H1 (cell line): ENCODE measurements at regions not wholly inside any gene's neighbourhood (a gene's known extent, or its start where the extent isn't known, plus 50 kb on each side); places are given as distances from the start of the nearest gene placed in this dataset.

Experiments used
- CTCF ChIA-PET: fragments of 300-600 bp; sonication (Branson Sonifier 250); formaldehyde crosslinking; loops from one replicate; lab custom pipeline; 2021; ENCODE audit not compliant: partially characterized antibody; lab: Charles Lee
- POLR2A ChIA-PET: fragments of 300-600 bp; sonication (Branson Sonifier 250); formaldehyde crosslinking; loops from one replicate; lab custom pipeline; 2021; ENCODE audit warnings: inconsistent platforms; ENCODE audit not compliant: partially characterized antibody; lab: Charles Lee
- DNase-seq, 2 experiments: peaks; one replicate each; pipeline versions ENCODE4 v3.0.0 to v3.0.0-alpha.2; 2010 to 2022; ENCODE audit warnings: low spot score in 2 of 2, low read depth in 1 of 2, mixed read lengths in 1 of 2
- FAIRE-seq: peaks from 2 replicates; lab custom pipeline; 2011; peaks lifted over from hg19 to GRCh38; lab: Jason Lieb, UNC
- H2AFZ ChIP-seq: 2 replicates; pipeline ENCODE4 v1.8.1; 2012; ENCODE audit warnings: low read length, inconsistent platforms
- H2AK5ac ChIP-seq: 2 replicates; pipeline ENCODE4 v1.6.1; 2013; ENCODE audit warnings: low read depth, low read length
- H2BK120ac ChIP-seq: replicated peaks from 2 replicates; pipeline ENCODE3; 2013; ENCODE audit warnings: low read depth, low read length, inconsistent platforms
- H2BK12ac ChIP-seq: 2 replicates; pipeline ENCODE4 v1.6.1; 2013; ENCODE audit warnings: low read depth, low read length
- H2BK15ac ChIP-seq: 2 replicates; pipeline ENCODE4 v1.6.1; 2013; ENCODE audit warnings: low read length
- H2BK20ac ChIP-seq: 2 replicates; pipeline ENCODE4 v1.6.1; 2013; ENCODE audit warnings: low read length
- H2BK5ac ChIP-seq: 2 replicates; pipeline ENCODE4 v1.6.1; 2013; ENCODE audit warnings: low read depth, low read length
- H3K14ac ChIP-seq: 2 replicates; pipeline ENCODE4 v1.6.1; 2013; ENCODE audit warnings: inconsistent platforms; ENCODE audit not compliant: insufficient read length
- H3K18ac ChIP-seq: 2 replicates; pipeline ENCODE4 v1.6.1; 2013; ENCODE audit warnings: low read length; ENCODE audit errors: extremely low read depth
- H3K23ac ChIP-seq: 2 replicates; pipeline ENCODE4 v1.6.1; 2013; ENCODE audit warnings: inconsistent platforms; ENCODE audit not compliant: insufficient read length
- H3K23me2 ChIP-seq: 2 replicates; pipeline ENCODE4 v1.6.1; 2013; ENCODE audit warnings: low read depth, low read length
- H3K27ac ChIP-seq: 2 replicates; pipeline ENCODE4 v1.6.1; 2011; ENCODE audit warnings: low read depth, low read length, inconsistent platforms
- H3K27me3 ChIP-seq, 4 experiments: replicated peaks in 1 of 4; 1 replicate in 1 of 4; 2 replicates in 3 of 4; pipeline versions ENCODE4 v1.6.1 to v1.8.1; 2011 to 2013; ENCODE audit warnings: low read length in 3 of 4, mild to moderate bottlenecking in 3 of 4, inconsistent platforms in 2 of 4, mixed read lengths in 2 of 4, moderate library complexity in 1 of 4; ENCODE audit not compliant: control insufficient read depth in 3 of 4, insufficient read depth in 3 of 4; ENCODE audit errors: extremely low read depth in 1 of 4
- H3K36me3 ChIP-seq, 4 experiments: 2 replicates each; pipeline versions ENCODE4 v1.6.1 to v1.8.1; 2011 to 2013; ENCODE audit warnings: mild to moderate bottlenecking in 4 of 4, low read length in 3 of 4, moderate library complexity in 2 of 4, control low read depth in 1 of 4, inconsistent platforms in 1 of 4; ENCODE audit not compliant: insufficient read depth in 4 of 4, control insufficient read depth in 2 of 4
- H3K4ac ChIP-seq: replicated peaks from 2 replicates; pipeline ENCODE3; 2013; ENCODE audit warnings: low read length, low read depth, mixed read lengths, inconsistent platforms; ENCODE audit not compliant: insufficient read length
- H3K4me1 ChIP-seq, 4 experiments: replicated peaks in 1 of 4; 1 replicate in 1 of 4; 2 replicates in 3 of 4; pipeline versions ENCODE4 v1.6.1 to v1.8.1; 2011 to 2013; ENCODE audit warnings: low read length in 3 of 4, inconsistent platforms in 2 of 4, mixed read lengths in 1 of 4; ENCODE audit not compliant: insufficient read depth in 4 of 4, control insufficient read depth in 3 of 4
- H3K4me2 ChIP-seq, 2 experiments: 2 replicates each; pipeline versions ENCODE4 v1.6.1 to v1.8.1; 2011 to 2013; ENCODE audit warnings: low read depth in 2 of 2, low read length in 2 of 2, control low read depth in 1 of 2, inconsistent platforms in 1 of 2, mild to moderate bottlenecking in 1 of 2; ENCODE audit not compliant: insufficient read depth in 1 of 2
- H3K4me3 ChIP-seq, 4 experiments: fragments of 200-600, 300-600 bp in 1 of 4; sonication (generic), shearing (Covaris generic), sonication (Bioruptor Twin) in 1 of 4; 2 replicates each; pipeline versions ENCODE4 v1.5.1 to v1.8.1; 2011 to 2016; ENCODE audit warnings: low read length in 4 of 4, low read depth in 3 of 4, control low read depth in 2 of 4, inconsistent platforms in 2 of 4, mild to moderate bottlenecking in 2 of 4, mixed read lengths in 1 of 4, moderate library complexity in 1 of 4; ENCODE audit not compliant: insufficient read depth in 2 of 4; ENCODE audit errors: extremely low read depth in 1 of 4
- H3K56ac ChIP-seq: replicated peaks from 2 replicates; pipeline ENCODE3; 2013; ENCODE audit warnings: low read depth, mild to moderate bottlenecking, mixed read lengths, low read length, inconsistent platforms; ENCODE audit not compliant: insufficient read length
- H3K79me1 ChIP-seq: 2 replicates; pipeline ENCODE4 v1.6.1; 2013; ENCODE audit warnings: low read depth, low read length, control low read depth
- H3K79me2 ChIP-seq, 2 experiments: 2 replicates each; pipeline versions ENCODE4 v1.6.1 to v1.8.1; 2012 to 2013; ENCODE audit warnings: low read length in 2 of 2, mild to moderate bottlenecking in 2 of 2, inconsistent platforms in 1 of 2; ENCODE audit not compliant: insufficient read depth in 2 of 2, control insufficient read depth in 1 of 2
- H3K9ac ChIP-seq, 4 experiments: replicated peaks in 1 of 4; 1 replicate in 1 of 4; 2 replicates in 3 of 4; pipeline versions ENCODE4 v1.6.1 to v1.8.1; 2011 to 2013; ENCODE audit warnings: low read depth in 3 of 4, low read length in 3 of 4, control low read depth in 2 of 4, mild to moderate bottlenecking in 2 of 4, moderate library complexity in 2 of 4, inconsistent platforms in 1 of 4; ENCODE audit errors: extremely low read depth in 1 of 4
- H3K9me3 ChIP-seq, 2 experiments: 2 replicates each; pipeline versions ENCODE4 v1.6.1 to v1.8.1; 2012 to 2013; ENCODE audit warnings: mild to moderate bottlenecking in 2 of 2, moderate library complexity in 2 of 2, control low read depth in 1 of 2, inconsistent platforms in 1 of 2, low read depth in 1 of 2, low read length in 1 of 2, mixed read lengths in 1 of 2; ENCODE audit not compliant: insufficient read depth in 2 of 2
- H4K20me1 ChIP-seq, 2 experiments: replicated peaks in 1 of 2; 2 replicates each; pipeline versions ENCODE3 to v1.8.1; 2011 to 2013; ENCODE audit warnings: inconsistent platforms in 2 of 2, low read length in 2 of 2, mild to moderate bottlenecking in 1 of 2; ENCODE audit not compliant: insufficient read depth in 2 of 2, control insufficient read depth in 1 of 2
- H4K5ac ChIP-seq: 2 replicates; pipeline ENCODE4 v1.6.1; 2013; ENCODE audit warnings: low read length, low read depth, mixed read lengths, inconsistent platforms; ENCODE audit not compliant: insufficient read length
- H4K8ac ChIP-seq: 2 replicates; pipeline ENCODE4 v1.8.0; 2013; ENCODE audit warnings: mild to moderate bottlenecking, moderate library complexity, low read length, inconsistent platforms; ENCODE audit not compliant: insufficient read depth; ENCODE audit errors: extremely low read depth
- H4K91ac ChIP-seq: replicated peaks from 2 replicates; pipeline ENCODE3; 2013; ENCODE audit warnings: low read length, mixed read lengths, inconsistent platforms; ENCODE audit not compliant: insufficient read length
- CBX8 ChIP-seq: fragments of 300-800, 300-1000 bp; sonication (generic); IDR thresholded peaks from 2 replicates; pipeline ENCODE4 v1.7.1; 2016; ENCODE audit warnings: low read depth, low read length, borderline replicate concordance
- NANOG ChIP-seq: IDR thresholded peaks from 2 replicates; pipeline ENCODE4 v1.6.1; 2011; ENCODE audit warnings: low read length, low read depth, mild to moderate bottlenecking, inconsistent platforms; ENCODE audit not compliant: insufficient read depth, poor library complexity, severe bottlenecking
- RAD21 ChIP-seq, 2 experiments: IDR thresholded peaks in 1 of 2; conservative IDR thresholded peaks in 1 of 2; 2 replicates each; pipeline ENCODE4 v1.6.1; 2011; ENCODE audit warnings: low read depth in 2 of 2, low read length in 2 of 2, improper control_type of control experiment in 1 of 2, inconsistent platforms in 1 of 2, mild to moderate bottlenecking in 1 of 2, moderate library complexity in 1 of 2
- SIN3A ChIP-seq, 2 experiments: IDR thresholded peaks in 1 of 2; conservative IDR thresholded peaks in 1 of 2; 2 replicates each; pipeline ENCODE4 v1.6.1; 2011 to 2012; ENCODE audit warnings: low read length in 2 of 2, improper control_type of control experiment in 1 of 2, low read depth in 1 of 2, mild to moderate bottlenecking in 1 of 2

DNA sequence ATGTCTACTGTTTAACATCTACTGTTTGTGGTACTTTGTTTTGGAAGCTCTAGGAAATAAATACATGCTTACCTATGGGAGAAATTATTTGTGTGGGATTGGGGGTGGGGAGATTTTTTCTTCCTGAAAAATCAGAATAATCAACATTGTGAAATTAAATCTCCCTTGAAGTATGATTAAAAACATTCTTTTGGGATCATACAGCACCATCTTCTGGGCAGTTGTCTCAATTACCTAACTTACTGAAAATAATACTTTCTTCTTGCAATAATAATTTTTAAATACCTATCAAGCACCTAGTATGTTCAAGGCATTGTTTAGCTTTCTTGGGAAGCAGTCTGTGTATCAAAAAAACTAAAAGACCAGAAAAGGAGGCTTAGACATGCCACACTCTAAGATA is 576.5 kb upstream of the ARGLU1 start:
- Histone ChIP-seq H2BK5ac (no peak overlapping the region), H3K27me3 (no peaks in the 10 kb centered on the region), H2AFZ (peak overlapping the region; percentile 58; the same call in 1 of the 2 replicates), H2BK120ac (no peak overlapping the region), H4K8ac (no peak overlapping the region), H3K4ac (no peak overlapping the region), H3K4me3 (no peak overlapping the region), H3K23ac (no peak overlapping the region), H3K79me1 (no peaks in the 10 kb centered on the region), H4K91ac (no peak overlapping the region), H3K23me2 (no peaks in the 10 kb centered on the region), H3K4me2 (no peak overlapping the region), H4K20me1 (no peaks in the 10 kb centered on the region), H3K56ac (no peak overlapping the region), H2BK20ac (no peak overlapping the region), H3K4me1 (peaks cover 0 to 4% (median 0%) of the 10 kb centered on the region in 4 experiments; a peak in 1 of 7 replicates), H3K79me2 (no peaks in the 10 kb centered on the region), H3K36me3 (no peaks in the 10 kb centered on the region), H3K27ac (no peak overlapping the region), H3K9ac (no peak overlapping the region), H3K9me3 (no peaks in the 10 kb centered on the region), H2BK15ac (no peak overlapping the region), H3K14ac (no peak overlapping the region), H3K18ac (no peak overlapping the region), H4K5ac (no peak overlapping the region), H2AK5ac (no peak overlapping the region), H2BK12ac (no peak overlapping the region)
- ChIA-PET POLR2A (no interaction called here), CTCF (interaction anchor here (0.7 to 1.4 kb wide), 6 partner anchors 18 to 645 kb away, joined by 3 to 4 read pairs (median 3); no protein-coding TSS in a partner anchor)
- FAIRE-seq (no peak), DNase-seq (no peak)
- TF ChIP-seq SIN3A (conservative IDR thresholded peaks at IDR 0.05 in 1 of 2, IDR thresholded peaks at IDR 0.05 in 1 of 2; ENCODE audit: low read depth in 1 of 2, low read length in 2 of 2) = no peak
- peak in 1 of 2 experiments; percentile 44; a peak in 3 of 4 replicates for TF ChIP-seq RAD21 (IDR thresholded peaks at IDR 0.05 in 1 of 2, conservative IDR thresholded peaks at IDR 0.05 in 1 of 2; ENCODE audit: low read depth in 2 of 2, low read length in 2 of 2)
- no peak for TF ChIP-seq NANOG
- TF ChIP-seq CBX8 = no peak
